Dendritic cell treated with granulocyte-macrophage colony-stimulating factor and Interleukin-4, amounts not matched to agents 40 ng/mL and 50 ng/mL, for 4 days (primary cell): ENCODE measurements at regions not wholly inside any gene's neighbourhood (a gene's known extent, or its start where the extent isn't known, plus 50 kb on each side); places are given as distances from the start of the nearest gene placed in this dataset.
"Not testable (repeated sequence)": the region's sequence is repeated elsewhere in the genome, so short reads cannot be mapped to it uniquely, and the experiment has no call there.

Source experiments
- H3K27ac Mint-ChIP-seq: one replicate; pipeline ENCODE4 v1.8.0; 2022; ENCODE audit warnings: mild to moderate bottlenecking, mixed read lengths
- H3K27me3 Mint-ChIP-seq: one replicate; pipeline ENCODE4 v1.8.0; 2022; ENCODE audit warnings: mild to moderate bottlenecking, mixed read lengths
- H3K36me3 Mint-ChIP-seq: one replicate; pipeline ENCODE4 v1.8.0; 2022; ENCODE audit warnings: low read depth, mixed read lengths
- H3K4me1 Mint-ChIP-seq: one replicate; pipeline ENCODE4 v1.8.0; 2022; ENCODE audit warnings: low read depth, mixed read lengths
- H3K4me3 Mint-ChIP-seq: one replicate; pipeline ENCODE4 v1.8.0; 2022; ENCODE audit warnings: mild to moderate bottlenecking, moderate library complexity, mixed read lengths
- H3K9me3 Mint-ChIP-seq: one replicate; pipeline ENCODE4 v1.8.0; 2022; ENCODE audit warnings: mixed read lengths
- intact Hi-C: fragments of 100-400 bp; cut with micrococcal nuclease; formaldehyde crosslinking; loops from one replicate; pipeline ENCODE4 v1.15.0; 2022

- H3K27ac Mint-ChIP-seq, H3K4me3 Mint-ChIP-seq, H3K36me3 Mint-ChIP-seq, H3K9me3 Mint-ChIP-seq, H3K4me1 Mint-ChIP-seq, intact Hi-C loops, H3K27me3 Mint-ChIP-seq: not testable (repeated sequence)
These were observed 421.3 kb upstream of the PABPC4L start for GRCh38 chr4:134622626-134623575.

GRCh38 chr4:134622199-134622598 lies 420.6 kb upstream of the PABPC4L start:
- Mint-ChIP-seq H3K36me3 (no peaks in the 10 kb centered on the region), H3K9me3 (no peaks in the 10 kb centered on the region), H3K27me3 (no peaks in the 10 kb centered on the region), H3K4me3 (no peak overlapping the region), H3K4me1 (no peaks in the 10 kb centered on the region), H3K27ac (no peak overlapping the region)
- intact Hi-C loops: no loop called here

GRCh38 chr4:134621715-134622114 lies 420.1 kb upstream of the PABPC4L start:
- H3K36me3 Mint-ChIP-seq, H3K9me3 Mint-ChIP-seq, H3K4me3 Mint-ChIP-seq, H3K27me3 Mint-ChIP-seq, H3K27ac Mint-ChIP-seq, intact Hi-C loops, H3K4me1 Mint-ChIP-seq: not testable (repeated sequence)

- Mint-ChIP-seq H3K27ac (no peak overlapping the region), H3K4me1 (no peaks in the 10 kb centered on the region), H3K36me3 (no peaks in the 10 kb centered on the region), H3K4me3 (no peak overlapping the region), H3K27me3 (no peaks in the 10 kb centered on the region), H3K9me3 (no peaks in the 10 kb centered on the region)
- intact Hi-C loops: no loop called here
These were observed 409.4 kb upstream of the PABPC4L start for GRCh38 chr4:134610956-134611355.

GRCh38 chr4:134610172-134610571 lies 408.6 kb upstream of the PABPC4L start:
- intact Hi-C loops: no loop called here
- Mint-ChIP-seq H3K27ac (no peak overlapping the region), H3K4me1 (no peaks in the 10 kb centered on the region)

GRCh38 chr4:134601706-134602105 lies 400.1 kb upstream of the PABPC4L start:
- no peaks in the 10 kb centered on the region for H3K4me1 Mint-ChIP-seq

More at GRCh38 chr4:134610172-134610571, 408.6 kb upstream of the PABPC4L start:
- Mint-ChIP-seq H3K36me3 (no peaks in the 10 kb centered on the region), H3K4me3 (no peak overlapping the region), H3K9me3 (no peaks in the 10 kb centered on the region), H3K27me3 (no peaks in the 10 kb centered on the region)

GRCh38 chr4:134591326-134591725 lies 389.7 kb upstream of the PABPC4L start:
- Mint-ChIP-seq H3K4me3 (no peak overlapping the region), H3K27ac (no peak overlapping the region), H3K9me3 (no peaks in the 10 kb centered on the region), H3K36me3 (no peaks in the 10 kb centered on the region), H3K4me1 (no peaks in the 10 kb centered on the region), H3K27me3 (no peaks in the 10 kb centered on the region)
- intact Hi-C loops: no loop called here

More at GRCh38 chr4:134601706-134602105, 400.1 kb upstream of the PABPC4L start:
- Mint-ChIP-seq H3K9me3 (peaks cover 17% of the 10 kb centered on the region), H3K27ac (no peak overlapping the region), H3K4me3 (no peak overlapping the region), H3K36me3 (no peaks in the 10 kb centered on the region), H3K27me3 (no peaks in the 10 kb centered on the region)
- intact Hi-C loops: no loop called here

- Mint-ChIP-seq H3K9me3 (no peaks in the 10 kb centered on the region), H3K27ac (no peak overlapping the region), H3K27me3 (no peaks in the 10 kb centered on the region), H3K4me1 (no peaks in the 10 kb centered on the region), H3K4me3 (no peak overlapping the region), H3K36me3 (no peaks in the 10 kb centered on the region)
- intact Hi-C loops: no loop called here
These were observed 384.4 kb upstream of the PABPC4L start for GRCh38 chr4:134585972-134586371.

- Mint-ChIP-seq H3K4me1 (no peaks in the 10 kb centered on the region), H3K9me3 (peaks cover 10% of the 10 kb centered on the region)
- intact Hi-C loops: no loop called here
These were observed 365.9 kb upstream of the PABPC4L start for GRCh38 chr4:134567461-134567860.

GRCh38 chr4:134560728-134561127 lies 359.1 kb upstream of the PABPC4L start:
- no peaks in the 10 kb centered on the region for H3K9me3 Mint-ChIP-seq
- intact Hi-C loops: no loop called here
- H3K4me1 Mint-ChIP-seq: no peaks in the 10 kb centered on the region
- H3K27ac Mint-ChIP-seq: no peak overlapping the region
- no peak overlapping the region for H3K4me3 Mint-ChIP-seq
- H3K27me3 Mint-ChIP-seq: no peaks in the 10 kb centered on the region
- no peaks in the 10 kb centered on the region for H3K36me3 Mint-ChIP-seq

More at GRCh38 chr4:134567461-134567860, 365.9 kb upstream of the PABPC4L start:
- no peak overlapping the region for H3K27ac Mint-ChIP-seq
- no peaks in the 10 kb centered on the region for H3K27me3 Mint-ChIP-seq
- no peak overlapping the region for H3K4me3 Mint-ChIP-seq
- H3K36me3 Mint-ChIP-seq: no peaks in the 10 kb centered on the region

GRCh38 chr4:134552063-134552462 lies 350.5 kb upstream of the PABPC4L start:
- H3K36me3 Mint-ChIP-seq: no peaks in the 10 kb centered on the region
- intact Hi-C loops: no loop called here
- H3K27ac Mint-ChIP-seq: no peak overlapping the region
- H3K4me3 Mint-ChIP-seq: no peak overlapping the region
- peaks cover 11% of the 10 kb centered on the region for H3K9me3 Mint-ChIP-seq
- no peaks in the 10 kb centered on the region for H3K4me1 Mint-ChIP-seq
- H3K27me3 Mint-ChIP-seq: no peaks in the 10 kb centered on the region

- H3K4me1 Mint-ChIP-seq: no peaks in the 10 kb centered on the region
These were observed 349.8 kb upstream of the PABPC4L start for GRCh38 chr4:134551348-134551747.

GRCh38 chr4:134548052-134548628 lies 346.6 kb upstream of the PABPC4L start:
- H3K9me3 Mint-ChIP-seq: peaks cover 12% of the 10 kb centered on the region
- H3K4me3 Mint-ChIP-seq: no peak overlapping the region
- intact Hi-C loops: no loop called here
- no peaks in the 10 kb centered on the region for H3K4me1 Mint-ChIP-seq
- no peaks in the 10 kb centered on the region for H3K36me3 Mint-ChIP-seq
- H3K27me3 Mint-ChIP-seq: no peaks in the 10 kb centered on the region
- no peak overlapping the region for H3K27ac Mint-ChIP-seq

More at GRCh38 chr4:134551348-134551747, 349.8 kb upstream of the PABPC4L start:
- Mint-ChIP-seq H3K36me3 (no peaks in the 10 kb centered on the region), H3K9me3 (peaks cover 12% of the 10 kb centered on the region), H3K27me3 (no peaks in the 10 kb centered on the region), H3K4me3 (no peak overlapping the region), H3K27ac (no peak overlapping the region)
- intact Hi-C loops: no loop called here

GRCh38 chr4:134546279-134546678 lies 344.7 kb upstream of the PABPC4L start:
- intact Hi-C loops: no loop called here
- Mint-ChIP-seq H3K36me3 (no peaks in the 10 kb centered on the region), H3K27me3 (no peaks in the 10 kb centered on the region), H3K27ac (no peak overlapping the region), H3K4me3 (no peak overlapping the region), H3K9me3 (peaks cover 12% of the 10 kb centered on the region), H3K4me1 (no peaks in the 10 kb centered on the region)
